Ovary (tissue), 1 donor: ENCODE measurements at regions not wholly inside any gene's neighbourhood (a gene's known extent, or its start where the extent isn't known, plus 50 kb on each side); places are given as distances from the start of the nearest gene placed in this dataset.

Experiments used
- EP300 ChIP-seq: sonication (generic); formaldehyde crosslinking; IDR thresholded peaks from one replicate; pipeline ENCODE4 v1.6.1; 2017; ENCODE audit warnings: antibody characterized with exemption
- POLR2A ChIP-seq: fragments of 450-650 bp; IDR thresholded peaks from one replicate; pipeline ENCODE4 v1.6.1; 2017; ENCODE audit warnings: antibody characterized with exemption, mild to moderate bottlenecking, moderate library complexity

DNA sequence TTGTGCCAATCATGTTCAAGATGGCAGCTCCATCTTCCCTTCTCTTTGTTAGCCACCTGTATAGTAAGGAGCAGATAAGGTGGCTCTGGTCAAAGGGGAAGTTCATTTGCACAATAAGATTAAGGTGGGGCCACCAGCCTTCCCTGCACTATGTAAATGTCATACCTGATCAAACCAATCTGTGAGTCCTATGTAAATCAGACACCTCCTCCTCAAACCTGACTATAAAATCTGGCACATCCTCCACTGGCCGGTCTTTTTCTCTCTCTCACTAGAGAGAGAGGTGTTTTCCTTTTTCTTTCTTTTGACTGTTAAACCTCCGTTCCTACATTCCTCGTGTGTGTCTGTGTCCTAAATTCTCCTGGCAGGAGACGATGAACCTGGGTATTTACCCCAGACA lies 572.5 kb upstream of the AADAT start:
- no peak for TF ChIP-seq POLR2A
- no peak for TF ChIP-seq EP300
